DOHH2 (cell line): ENCODE measurements at regions not wholly inside any gene's neighbourhood (a gene's known extent, or its start where the extent isn't known, plus 50 kb on each side); places are given as distances from the start of the nearest gene placed in this dataset.
"Not testable (repeated sequence)": the region's sequence is repeated elsewhere in the genome, so short reads cannot be mapped to it uniquely, and the experiment has no call there.

Experiments used
- H3F3A ChIP-seq: fragments of 200-600 bp; sonication (generic), shearing (Covaris generic); 2 replicates; pipeline ENCODE4 v1.6.0; 2016; ENCODE audit warnings: antibody characterized with exemption, mild to moderate bottlenecking; ENCODE audit not compliant: control insufficient read depth, insufficient read depth
- H3K27ac ChIP-seq: fragments of 200-600 bp; sonication (generic); 2 replicates; pipeline ENCODE4 v1.5.1; 2014; ENCODE audit warnings: low read depth, mild to moderate bottlenecking, low read length, moderate library complexity
- H3K27me3 ChIP-seq: fragments of 200-600 bp; sonication (generic); 2 replicates; pipeline ENCODE4 v1.6.1; 2014; ENCODE audit warnings: mild to moderate bottlenecking, low read length, mixed read lengths; ENCODE audit not compliant: control insufficient read depth
- H3K36me3 ChIP-seq: fragments of 200-600 bp; sonication (generic); 2 replicates; pipeline ENCODE4 v1.6.1; 2014; ENCODE audit warnings: mild to moderate bottlenecking, low read length, moderate library complexity, mixed read lengths; ENCODE audit not compliant: control insufficient read depth
- H3K4me1 ChIP-seq: fragments of 200-600 bp; sonication (generic); 2 replicates; pipeline ENCODE4 v1.6.1; 2014; ENCODE audit warnings: mild to moderate bottlenecking, low read length, mixed read lengths; ENCODE audit not compliant: control insufficient read depth
- H3K4me2 ChIP-seq: fragments of 200-600 bp; sonication (generic); 2 replicates; pipeline ENCODE4 v1.6.0; 2014; ENCODE audit warnings: mild to moderate bottlenecking, low read length, moderate library complexity
- H3K4me3 ChIP-seq: fragments of 200-600 bp; sonication (generic); 2 replicates; pipeline ENCODE4 v1.5.1; 2014; ENCODE audit warnings: mild to moderate bottlenecking, low read length, mixed read lengths
- H3K79me2 ChIP-seq: fragments of 200-600 bp; sonication (generic); 2 replicates; pipeline ENCODE4 v1.6.1; 2014; ENCODE audit warnings: mild to moderate bottlenecking, low read length, mixed read lengths; ENCODE audit not compliant: control insufficient read depth
- H3K9me2 ChIP-seq: fragments of 200-600 bp; sonication (generic); replicated peaks from 2 replicates; pipeline ENCODE4 v1.6.1; 2014; ENCODE audit warnings: mild to moderate bottlenecking, low read length, mixed read lengths; ENCODE audit not compliant: control insufficient read depth
- H3K9me3 ChIP-seq: fragments of 200-600 bp; sonication (generic); 2 replicates; pipeline ENCODE4 v1.6.1; 2014; ENCODE audit warnings: antibody characterized with exemption, low read length, mixed read lengths; ENCODE audit not compliant: control insufficient read depth, insufficient read depth
- H4K20me1 ChIP-seq: fragments of 200-600 bp; sonication (generic); 2 replicates; pipeline ENCODE4 v1.6.0; 2014; ENCODE audit warnings: low read depth, mild to moderate bottlenecking, antibody characterized with exemption, low read length, moderate library complexity; ENCODE audit not compliant: control insufficient read depth, insufficient read depth
- CTCF ChIP-seq: fragments of 200-600 bp; sonication (generic); IDR thresholded peaks from one replicate; pipeline ENCODE4 v1.5.1; 2014; ENCODE audit warnings: antibody characterized with exemption, mild to moderate bottlenecking, low read depth, low read length; ENCODE audit not compliant: poor library complexity, severe bottlenecking
- EZH2phosphoT487 ChIP-seq: fragments of 200-600 bp; sonication (generic); IDR thresholded peaks from 2 replicates; pipeline ENCODE4 v1.6.1; 2017; ENCODE audit warnings: borderline replicate concordance, mild to moderate bottlenecking, antibody characterized with exemption, low read length, moderate library complexity, mixed read lengths

GRCh38 chr14:38544776-38545175 lies 288.9 kb upstream of the CLEC14A start:
- Histone ChIP-seq H3K9me3 (no peaks in the 10 kb centered on the region; the same call in 1 of the 2 replicates), H3K4me1 (no peaks in the 10 kb centered on the region), H3K27me3 (no peaks in the 10 kb centered on the region), H3K4me2 (no peak overlapping the region), H4K20me1 (no peaks in the 10 kb centered on the region), H3K27ac (no peak overlapping the region), H3K9me2 (no peaks in the 10 kb centered on the region), H3F3A (no peaks in the 10 kb centered on the region), H3K4me3 (no peak overlapping the region), H3K79me2 (no peaks in the 10 kb centered on the region), H3K36me3 (no peaks in the 10 kb centered on the region)
- TF ChIP-seq EZH2phosphoT487, result no peak
- TF ChIP-seq CTCF, result no peak

- not testable (repeated sequence) for H3K4me3 ChIP-seq, H3K27me3 ChIP-seq, H3K9me3 ChIP-seq, H3F3A ChIP-seq, H3K79me2 ChIP-seq, H3K9me2 ChIP-seq, H3K4me1 ChIP-seq, H4K20me1 ChIP-seq, H3K27ac ChIP-seq, H3K36me3 ChIP-seq, H3K4me2 ChIP-seq
These were observed 288.0 kb upstream of the CLEC14A start for GRCh38 chr14:38543851-38544250.

GRCh38 chr14:38538053-38538452 lies 282.2 kb upstream of the CLEC14A start:
- H3K27me3 ChIP-seq, H3K27ac ChIP-seq, H3K4me2 ChIP-seq, H3K79me2 ChIP-seq, H3K9me3 ChIP-seq, H3K4me1 ChIP-seq, H3K36me3 ChIP-seq, H3F3A ChIP-seq, H3K9me2 ChIP-seq, H4K20me1 ChIP-seq, H3K4me3 ChIP-seq: not testable (repeated sequence)

- Histone ChIP-seq H3K9me2 (no peaks in the 10 kb centered on the region; the same call in 1 of the 2 replicates), H3K9me3 (no peaks in the 10 kb centered on the region), H3K79me2 (no peaks in the 10 kb centered on the region), H3K27me3 (no peaks in the 10 kb centered on the region), H4K20me1 (no peaks in the 10 kb centered on the region), H3K36me3 (no peaks in the 10 kb centered on the region), H3F3A (no peaks in the 10 kb centered on the region), H3K4me3 (no peak overlapping the region), H3K4me1 (no peaks in the 10 kb centered on the region), H3K4me2 (no peak overlapping the region), H3K27ac (no peak overlapping the region)
- TF ChIP-seq CTCF, result no peak
- TF ChIP-seq EZH2phosphoT487, result no peak
These were observed 280.6 kb upstream of the CLEC14A start for GRCh38 chr14:38536376-38537038.
